Hematopoietic multipotent progenitor cell treated with erythropoietin and hydrocortisone succinate and interleukin-3 and kit ligand, for 6 days (in vitro differentiated cells): ENCODE measurements at regions not wholly inside any gene's neighbourhood (a gene's known extent, or its start where the extent isn't known, plus 50 kb on each side); places are given as distances from the start of the nearest gene placed in this dataset.
"Not testable (repeated sequence)": the region's sequence is repeated elsewhere in the genome, so short reads cannot be mapped to it uniquely, and the experiment has no call there.

Experiments
- DNase-seq: peaks from one replicate; pipeline ENCODE4 v3.0.0-alpha.2; 2015

- DNase-seq: no peak
These were observed 1308.2 kb upstream of the NRXN1 start for GRCh38 chr2:52340171-52340570.

- not testable (repeated sequence) for DNase-seq
These were observed 1305.9 kb upstream of the NRXN1 start for GRCh38 chr2:52337786-52338185.

GRCh38 chr2:52336951-52337350 is 1305.0 kb upstream of the NRXN1 start:
- no peak for DNase-seq

GRCh38 chr2:52335727-52336126 is 1303.8 kb upstream of the NRXN1 start:
- DNase-seq: no peak

GRCh38 chr2:52334185-52334584 is 1302.3 kb upstream of the NRXN1 start:
- no peak for DNase-seq

GRCh38 chr2:52327641-52328040 is 1295.7 kb upstream of the NRXN1 start:
- DNase-seq: no peak

GRCh38 chr2:52314231-52314630 is 1282.3 kb upstream of the NRXN1 start:
- DNase-seq: no peak

GRCh38 chr2:52312486-52312885 is 1280.6 kb upstream of the NRXN1 start:
- DNase-seq: no peak

GRCh38 chr2:52311862-52312261 is 1279.9 kb upstream of the NRXN1 start:
- no peak for DNase-seq

GRCh38 chr2:52308156-52308555 is 1276.2 kb upstream of the NRXN1 start:
- DNase-seq: no peak

- no peak for DNase-seq
These were observed 1262.7 kb upstream of the NRXN1 start for GRCh38 chr2:52294628-52295027.

- DNase-seq: no peak
These were observed 1260.9 kb upstream of the NRXN1 start for GRCh38 chr2:52292801-52293200.

GRCh38 chr2:52289741-52290140 is 1257.8 kb upstream of the NRXN1 start:
- DNase-seq: no peak

- DNase-seq: no peak
These were observed 1256.7 kb upstream of the NRXN1 start for GRCh38 chr2:52288596-52288995.

- no peak for DNase-seq
These were observed 1238.0 kb upstream of the NRXN1 start for GRCh38 chr2:52269696-52270485.

GRCh38 chr2:52264911-52265310 is 1233.0 kb upstream of the NRXN1 start:
- no peak for DNase-seq

GRCh38 chr2:52264488-52264887 is 1232.6 kb upstream of the NRXN1 start:
- DNase-seq: no peak

GRCh38 chr2:52260904-52261303 is 1229.0 kb upstream of the NRXN1 start:
- DNase-seq: no peak

GRCh38 chr2:52258967-52259366 is 1227.0 kb upstream of the NRXN1 start:
- DNase-seq: not testable (repeated sequence)

- no peak for DNase-seq
These were observed 1226.1 kb upstream of the NRXN1 start for GRCh38 chr2:52258038-52258437.

GRCh38 chr2:52253416-52253980 is 1221.6 kb upstream of the NRXN1 start:
- DNase-seq: no peak

GRCh38 chr2:52238782-52239181 is 1206.8 kb upstream of the NRXN1 start:
- no peak for DNase-seq

GRCh38 chr2:52222128-52222527 is 1190.2 kb upstream of the NRXN1 start:
- DNase-seq: no peak

- DNase-seq: peak; percentile 1
These were observed 1188.5 kb upstream of the NRXN1 start for GRCh38 chr2:52220393-52220792.

- DNase-seq: no peak
These were observed 1178.7 kb upstream of the NRXN1 start for GRCh38 chr2:52210611-52211010.
